ENCODE measurements at regions not wholly inside any gene's neighbourhood (a gene's known extent, or its start where the extent isn't known, plus 50 kb on each side); places are given as distances from the start of the nearest gene placed in this dataset.

DNA sequence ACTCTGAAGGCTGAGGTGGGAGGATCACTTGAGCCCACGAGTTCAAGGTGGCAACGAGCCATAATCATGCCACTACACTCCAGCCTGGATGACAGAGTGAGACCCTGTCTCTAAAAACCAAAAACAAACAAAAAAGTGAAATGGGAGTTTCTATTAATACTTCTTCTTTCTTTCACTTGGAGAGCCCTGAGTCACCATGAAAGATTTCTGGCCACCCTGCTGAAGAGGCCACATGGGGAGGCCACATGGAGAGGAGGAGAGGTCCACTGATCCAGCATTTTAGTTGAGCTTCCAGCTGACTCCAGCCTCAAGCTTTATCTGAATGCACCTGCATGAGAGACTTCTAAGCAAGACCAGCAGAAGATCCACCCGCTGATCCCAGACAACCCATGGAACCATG, 74.2 kb upstream of the LAPTM4A start:
- TF ChIP-seq ZNF202 (tag by site-specific recombination; IDR thresholded peaks at IDR 0.05; ENCODE audit: borderline replicate concordance) (no peak), ZNF404 (tag by site-specific recombination; IDR thresholded peaks at IDR 0.05) (no peak), ZNF791 (tag by site-specific recombination; IDR thresholded peaks at IDR 0.05) (no peak), ZNF660 (tag by site-specific recombination; IDR thresholded peaks at IDR 0.05) (no peak), ZNF292 (tag by site-specific recombination; IDR thresholded peaks at IDR 0.05; ENCODE audit: borderline replicate concordance, low read depth) (no peak)
- Histone ChIP-seq H3K4me3 (ENCODE audit: low read depth, low read length) (no peak overlapping the region), H3K9me3 (ENCODE audit: control insufficient read depth, insufficient read depth, low read depth, low read length) (no peaks in the 10 kb centered on the region), H3K27ac (ENCODE audit: extremely low read depth, low read depth, low read length) (no peak overlapping the region), H3K4me1 (ENCODE audit: control insufficient read depth, insufficient read depth, low read length) (no peaks in the 10 kb centered on the region), H3K36me3 (ENCODE audit: control insufficient read depth in 2 of 2, insufficient read depth in 1 of 2, low read length in 2 of 2) (no peaks in the 10 kb centered on the region)
- CTCF ChIA-PET = interaction anchor here (0.7 to 2.0 kb wide), 5 partner anchors 10 to 253 kb away, joined by 3 to 11 read pairs (median 3); partner anchors contain the start of gene SDC1
- POLR2A ChIA-PET = no interaction called here

DNA sequence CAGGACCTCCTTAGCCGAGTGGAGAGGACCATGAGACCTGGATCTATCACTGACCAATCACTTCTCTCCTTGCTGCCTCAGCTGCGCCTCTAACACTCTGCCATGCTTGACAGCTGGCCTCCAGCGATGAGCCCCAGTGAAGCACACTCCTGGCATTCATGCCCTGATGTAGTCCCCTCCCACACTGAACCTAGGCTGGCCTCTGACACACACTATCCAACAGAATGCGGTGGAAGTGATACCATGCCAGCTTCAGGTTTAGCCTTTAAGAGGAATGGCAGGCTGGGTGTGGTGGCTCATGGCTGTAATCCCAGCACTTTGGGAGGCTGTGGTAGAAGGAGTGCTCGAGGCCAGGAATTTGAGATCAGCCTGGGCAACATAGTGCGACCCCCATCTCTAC, 73.7 kb upstream of the LAPTM4A start:
- no peaks in the 10 kb centered on the region for H3K36me3 ChIP-seq (ENCODE audit: control insufficient read depth in 2 of 2, insufficient read depth in 1 of 2, low read length in 2 of 2)
- no peak overlapping the region for H3K27ac ChIP-seq (ENCODE audit: extremely low read depth, low read depth, low read length)
- H3K9me3 ChIP-seq (ENCODE audit: control insufficient read depth, insufficient read depth, low read depth, low read length) = no peaks in the 10 kb centered on the region
- ChIA-PET POLR2A (no interaction called here), CTCF (interaction anchor here (0.7 to 2.0 kb wide), 4 partner anchors 10 to 253 kb away, joined by 3 to 11 read pairs (median 3); partner anchors contain the start of gene SDC1)
- TF ChIP-seq ZNF791 (tag by site-specific recombination; IDR thresholded peaks at IDR 0.05) = no peak
- no peak for TF ChIP-seq WT1 (tag by site-specific recombination; IDR thresholded peaks at IDR 0.05)
- TF ChIP-seq, protein P1, sequence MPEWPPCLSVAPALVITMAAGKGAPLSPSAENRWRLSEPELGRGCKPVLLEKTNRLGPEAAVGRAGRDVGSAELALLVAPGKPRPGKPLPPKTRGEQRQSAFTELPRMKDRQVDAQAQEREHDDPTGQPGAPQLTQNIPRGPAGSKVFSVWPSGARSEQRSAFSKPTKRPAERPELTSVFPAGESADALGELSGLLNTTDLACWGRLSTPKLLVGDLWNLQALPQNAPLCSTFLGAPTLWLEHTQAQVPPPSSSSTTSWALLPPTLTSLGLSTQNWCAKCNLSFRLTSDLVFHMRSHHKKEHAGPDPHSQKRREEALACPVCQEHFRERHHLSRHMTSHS (tag by site-specific recombination; IDR thresholded peaks at IDR 0.05) = no peak
- TF ChIP-seq ZNF561 (tag by site-specific recombination; IDR thresholded peaks at IDR 0.05; ENCODE audit: borderline replicate concordance) = no peak
- TF ChIP-seq ZNF544 (tag by site-specific recombination; IDR thresholded peaks at IDR 0.05) = no peak
- TF ChIP-seq ZNF155 (tag by site-specific recombination; IDR thresholded peaks at IDR 0.05) = no peak
- TF ChIP-seq ZNF837 (tag by site-specific recombination; IDR thresholded peaks at IDR 0.05) = no peak
- TF ChIP-seq ZNF548 (tag by site-specific recombination; IDR thresholded peaks at IDR 0.05) = no peak
- TF ChIP-seq OSR2 (tag by site-specific recombination; IDR thresholded peaks at IDR 0.05) = no peak
- no peak for TF ChIP-seq FEZF1 (tag by site-specific recombination; IDR thresholded peaks at IDR 0.05)
- TF ChIP-seq MEIS1 (CRISPR knock-in tag; IDR thresholded peaks at IDR 0.05; ENCODE audit: borderline replicate concordance) = no peak
- TF ChIP-seq, protein P2, sequence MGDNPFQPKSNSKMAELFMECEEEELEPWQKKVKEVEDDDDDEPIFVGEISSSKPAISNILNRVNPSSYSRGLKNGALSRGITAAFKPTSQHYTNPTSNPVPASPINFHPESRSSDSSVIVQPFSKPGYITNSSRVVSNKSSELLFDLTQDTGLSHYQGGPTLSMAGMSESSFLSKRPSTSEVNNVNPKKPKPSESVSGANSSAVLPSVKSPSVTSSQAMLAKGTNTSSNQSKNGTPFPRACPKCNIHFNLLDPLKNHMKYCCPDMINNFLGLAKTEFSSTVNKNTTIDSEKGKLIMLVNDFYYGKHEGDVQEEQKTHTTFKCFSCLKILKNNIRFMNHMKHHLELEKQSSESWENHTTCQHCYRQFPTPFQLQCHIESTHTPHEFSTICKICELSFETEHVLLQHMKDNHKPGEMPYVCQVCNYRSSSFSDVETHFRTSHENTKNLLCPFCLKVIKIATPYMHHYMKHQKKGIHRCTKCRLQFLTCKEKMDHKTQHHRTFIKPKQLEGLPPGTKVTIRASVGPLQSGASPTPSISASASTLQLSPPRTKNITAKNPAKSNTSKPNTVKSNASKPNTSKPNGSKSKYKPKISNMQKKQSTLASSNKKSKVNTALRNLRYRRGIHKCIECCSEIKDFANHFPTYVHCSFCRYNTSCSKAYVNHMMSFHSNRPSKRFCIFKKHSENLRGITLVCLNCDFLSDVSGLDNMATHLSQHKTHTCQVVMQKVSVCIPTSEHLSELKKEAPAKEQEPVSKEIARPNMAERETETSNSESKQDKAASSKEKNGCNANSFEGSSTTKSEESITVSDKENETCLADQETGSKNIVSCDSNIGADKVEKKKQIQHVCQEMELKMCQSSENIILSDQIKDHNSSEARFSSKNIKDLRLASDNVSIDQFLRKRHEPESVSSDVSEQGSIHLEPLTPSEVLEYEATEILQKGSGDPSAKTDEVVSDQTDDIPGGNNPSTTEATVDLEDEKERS (tag by site-specific recombination; IDR thresholded peaks at IDR 0.05) = no peak
- no peak for TF ChIP-seq ZNF366 (tag by site-specific recombination; conservative IDR thresholded peaks at IDR 0.05)
- H3K4me1 ChIP-seq (ENCODE audit: control insufficient read depth, insufficient read depth, low read length) = no peaks in the 10 kb centered on the region
- H3K4me3 ChIP-seq (ENCODE audit: low read depth, low read length) = no peak overlapping the region

DNA sequence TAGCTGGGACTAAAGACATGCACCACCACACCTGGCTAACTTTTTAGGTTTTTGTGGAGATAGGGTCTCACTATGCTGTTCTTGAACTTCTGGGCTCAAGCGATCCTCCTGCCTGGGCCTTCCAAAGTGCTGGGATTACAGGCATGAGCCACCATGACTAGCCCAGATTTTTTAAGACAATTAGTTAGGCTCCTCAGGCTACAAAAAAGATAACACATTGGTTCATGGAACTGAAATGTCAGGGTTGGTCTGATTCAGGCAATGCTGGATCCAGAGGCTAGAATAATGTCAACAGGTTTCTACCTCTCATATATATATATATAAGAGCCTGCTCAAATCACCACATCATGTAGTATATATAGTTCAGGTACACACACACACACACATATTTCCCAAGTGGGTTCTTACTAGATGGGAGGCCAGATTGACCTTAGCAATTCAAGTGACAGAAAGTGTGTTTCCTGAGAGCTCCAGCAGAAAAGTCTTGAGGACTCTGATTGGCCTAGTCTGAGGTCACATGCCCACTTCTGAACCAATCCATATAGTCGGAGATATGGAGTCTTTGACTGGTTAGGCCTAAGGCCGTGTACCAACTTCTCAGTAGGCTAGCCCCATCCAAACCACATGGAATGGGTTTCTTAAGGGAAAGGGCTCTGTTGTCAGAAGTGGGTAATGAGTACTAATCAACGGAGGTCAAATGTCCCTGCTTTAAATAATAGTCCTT, 72.6 kb upstream of the LAPTM4A start:
- Histone ChIP-seq H3K9me3 (ENCODE audit: control insufficient read depth, insufficient read depth, low read depth, low read length) (no peaks in the 10 kb centered on the region), H3K4me3 (ENCODE audit: low read depth, low read length) (no peak overlapping the region), H3K36me3 (ENCODE audit: control insufficient read depth in 2 of 2, insufficient read depth in 1 of 2, low read length in 2 of 2) (no peaks in the 10 kb centered on the region), H3K4me1 (ENCODE audit: control insufficient read depth, insufficient read depth, low read length) (no peaks in the 10 kb centered on the region), H3K27ac (ENCODE audit: extremely low read depth, low read depth, low read length) (no peak overlapping the region)
- ChIA-PET POLR2A (no interaction called here), CTCF (no interaction called here)
- TF ChIP-seq SETDB1 (IDR thresholded peaks at IDR 0.05; ENCODE audit: insufficient read length, low read length) (no peak), GLI4 (tag by site-specific recombination; IDR thresholded peaks at IDR 0.05) (no peak), ZSCAN30 (tag by site-specific recombination; IDR thresholded peaks at IDR 0.05) (no peak), ZNF184 (tag by site-specific recombination; IDR thresholded peaks at IDR 0.05) (no peak), ZNF274 (IDR thresholded peaks at IDR 0.05; ENCODE audit: low read length) (no peak), ZNF274 (tag by site-specific recombination; IDR thresholded peaks at IDR 0.05; ENCODE audit: borderline replicate concordance) (no peak), KLF7 (tag by site-specific recombination; IDR thresholded peaks at IDR 0.05; ENCODE audit: borderline replicate concordance) (no peak), ZNF555 (tag by site-specific recombination; conservative IDR thresholded peaks at IDR 0.05) (no peak)
- TF ChIP-seq, protein P3, sequence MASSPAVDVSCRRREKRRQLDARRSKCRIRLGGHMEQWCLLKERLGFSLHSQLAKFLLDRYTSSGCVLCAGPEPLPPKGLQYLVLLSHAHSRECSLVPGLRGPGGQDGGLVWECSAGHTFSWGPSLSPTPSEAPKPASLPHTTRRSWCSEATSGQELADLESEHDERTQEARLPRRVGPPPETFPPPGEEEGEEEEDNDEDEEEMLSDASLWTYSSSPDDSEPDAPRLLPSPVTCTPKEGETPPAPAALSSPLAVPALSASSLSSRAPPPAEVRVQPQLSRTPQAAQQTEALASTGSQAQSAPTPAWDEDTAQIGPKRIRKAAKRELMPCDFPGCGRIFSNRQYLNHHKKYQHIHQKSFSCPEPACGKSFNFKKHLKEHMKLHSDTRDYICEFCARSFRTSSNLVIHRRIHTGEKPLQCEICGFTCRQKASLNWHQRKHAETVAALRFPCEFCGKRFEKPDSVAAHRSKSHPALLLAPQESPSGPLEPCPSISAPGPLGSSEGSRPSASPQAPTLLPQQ (tag by site-specific recombination; IDR thresholded peaks at IDR 0.05) = no peak
- TF ChIP-seq, protein P4, sequence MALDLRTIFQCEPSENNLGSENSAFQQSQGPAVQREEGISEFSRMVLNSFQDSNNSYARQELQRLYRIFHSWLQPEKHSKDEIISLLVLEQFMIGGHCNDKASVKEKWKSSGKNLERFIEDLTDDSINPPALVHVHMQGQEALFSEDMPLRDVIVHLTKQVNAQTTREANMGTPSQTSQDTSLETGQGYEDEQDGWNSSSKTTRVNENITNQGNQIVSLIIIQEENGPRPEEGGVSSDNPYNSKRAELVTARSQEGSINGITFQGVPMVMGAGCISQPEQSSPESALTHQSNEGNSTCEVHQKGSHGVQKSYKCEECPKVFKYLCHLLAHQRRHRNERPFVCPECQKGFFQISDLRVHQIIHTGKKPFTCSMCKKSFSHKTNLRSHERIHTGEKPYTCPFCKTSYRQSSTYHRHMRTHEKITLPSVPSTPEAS (tag by site-specific recombination; IDR thresholded peaks at IDR 0.05) = no peak

Measured in HEK293 (cell line).